ENCODE measurements at regions not wholly inside any gene's neighbourhood (a gene's known extent, or its start where the extent isn't known, plus 50 kb on each side); places are given as distances from the start of the nearest gene placed in this dataset.

GRCh38 chr12:45668641-45669040 is 60.9 kb upstream of the ARID2 start:
- ATAC-seq, result no peak
- Histone ChIP-seq H3K9ac (ENCODE audit: low read length) (no peak overlapping the region), H2AFZ (ENCODE audit: low read length) (no peak overlapping the region), H3K27ac (ENCODE audit: low read length) (no peak overlapping the region), H3K4me2 (ENCODE audit: low read length) (no peak overlapping the region), H3K27me3 (ENCODE audit: low read length) (no peaks in the 10 kb centered on the region), H3K4me1 (ENCODE audit: insufficient read depth, low read length) (peaks cover 6% of the 10 kb centered on the region; the same call in 1 of the 2 replicates), H3K9me3 (ENCODE audit: low read length) (no peaks in the 10 kb centered on the region), H3K9me2 (replicated peaks; ENCODE audit: low read length) (no peaks in the 10 kb centered on the region), H3F3A (ENCODE audit: low read length, unreplicated experiment) (no peaks in the 10 kb centered on the region), H3K36me3 (ENCODE audit: low read depth, low read length) (no peaks in the 10 kb centered on the region), H3K79me2 (ENCODE audit: low read length) (no peaks in the 10 kb centered on the region), H4K20me1 (ENCODE audit: low read length) (no peaks in the 10 kb centered on the region), H3K4me3 (ENCODE audit: low read length) (no peak overlapping the region)
- DNase-seq, result no peak
- CTCF ChIA-PET, result no interaction called here
- BruUV-seq (replicated peaks), result no TSS peak
- TF ChIP-seq EZH2phosphoT487 (IDR thresholded peaks at IDR 0.05; ENCODE audit: borderline replicate concordance, low read length) (no peak), EZH2 (IDR thresholded peaks at IDR 0.05; ENCODE audit: low read length, unreplicated experiment) (no peak), CTCF (conservative IDR thresholded peaks at IDR 0.05; ENCODE audit: low read depth, low read length) (no peak)
- POLR2A ChIA-PET (ENCODE audit: unreplicated experiment), result no interaction called here
- intact Hi-C loops (cut with micrococcal nuclease), result no loop called here

GRCh38 chr12:45669093-45669492 is 60.4 kb upstream of the ARID2 start:
- POLR2A ChIA-PET (ENCODE audit: unreplicated experiment), result no interaction called here
- H3K27ac ChIP-seq (ENCODE audit: low read length), result no peak overlapping the region
- ATAC-seq, result no peak

More at GRCh38 chr12:45669093-45669492, 60.4 kb upstream of the ARID2 start:
- Histone ChIP-seq H3K27me3 (ENCODE audit: low read length) (no peaks in the 10 kb centered on the region), H3K9me3 (ENCODE audit: low read length) (no peaks in the 10 kb centered on the region), H3K4me1 (ENCODE audit: insufficient read depth, low read length) (peaks cover 10% of the 10 kb centered on the region; the same call in 1 of the 2 replicates), H3K4me3 (ENCODE audit: low read length) (no peak overlapping the region), H3F3A (ENCODE audit: low read length, unreplicated experiment) (no peaks in the 10 kb centered on the region), H3K4me2 (ENCODE audit: low read length) (no peak overlapping the region), H4K20me1 (ENCODE audit: low read length) (no peaks in the 10 kb centered on the region), H3K36me3 (ENCODE audit: low read depth, low read length) (no peaks in the 10 kb centered on the region), H2AFZ (ENCODE audit: low read length) (no peak overlapping the region), H3K9me2 (replicated peaks; ENCODE audit: low read length) (no peaks in the 10 kb centered on the region), H3K9ac (ENCODE audit: low read length) (no peak overlapping the region), H3K79me2 (ENCODE audit: low read length) (no peaks in the 10 kb centered on the region)
- intact Hi-C loops (cut with micrococcal nuclease), result no loop called here
- CTCF ChIA-PET, result no interaction called here
- DNase-seq, result no peak
- TF ChIP-seq EZH2phosphoT487 (IDR thresholded peaks at IDR 0.05; ENCODE audit: borderline replicate concordance, low read length) (no peak), CTCF (conservative IDR thresholded peaks at IDR 0.05; ENCODE audit: low read depth, low read length) (no peak), EZH2 (IDR thresholded peaks at IDR 0.05; ENCODE audit: low read length, unreplicated experiment) (no peak)
- no TSS peak for BruUV-seq (replicated peaks)

All from PC-3 (cell line).